HFF-Myc (cell line): ENCODE measurements at regions not wholly inside any gene's neighbourhood (a gene's known extent, or its start where the extent isn't known, plus 50 kb on each side); places are given as distances from the start of the nearest gene placed in this dataset.

Experiments used
- DNase-seq: peaks from one replicate; pipeline ENCODE4 v3.0.0-alpha.2; 2011; ENCODE audit warnings: low read depth; ENCODE audit errors: extremely low read depth
- H3K4me3 ChIP-seq: replicated peaks from 2 replicates; pipeline ENCODE4 v1.5.1; 2011; ENCODE audit warnings: low read depth, mild to moderate bottlenecking, control low read depth, low read length
- TF ChIP-seq, protein P1 (sequence below): IDR thresholded peaks from 2 replicates; pipeline ENCODE4 v1.5.1; 2012; ENCODE audit warnings: mild to moderate bottlenecking, low read depth, low read length, control low read depth; ENCODE audit errors: missing control alignments

DNA sequence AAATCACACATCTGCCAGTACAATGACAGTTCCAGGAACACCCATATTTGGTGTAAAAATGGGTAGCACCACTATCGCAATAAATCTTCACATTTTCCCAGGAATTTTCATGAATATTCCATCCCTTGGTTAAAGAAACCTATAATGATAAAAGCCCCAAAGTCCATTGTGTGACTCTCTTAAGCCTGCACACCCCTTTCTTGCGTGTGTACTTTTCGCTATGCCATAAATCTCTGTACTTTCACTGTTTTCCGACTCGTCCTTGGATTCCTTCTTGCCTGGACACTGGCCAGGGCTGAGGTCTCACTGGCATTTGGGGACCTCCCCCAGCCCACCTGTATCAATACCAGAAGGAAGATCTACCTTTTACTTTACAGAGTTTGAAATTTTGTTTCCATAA, 172.3 kb downstream of the RNF152 start:
- no peak overlapping the region for H3K4me3 ChIP-seq
- no peak for DNase-seq
- TF ChIP-seq, protein P1, sequence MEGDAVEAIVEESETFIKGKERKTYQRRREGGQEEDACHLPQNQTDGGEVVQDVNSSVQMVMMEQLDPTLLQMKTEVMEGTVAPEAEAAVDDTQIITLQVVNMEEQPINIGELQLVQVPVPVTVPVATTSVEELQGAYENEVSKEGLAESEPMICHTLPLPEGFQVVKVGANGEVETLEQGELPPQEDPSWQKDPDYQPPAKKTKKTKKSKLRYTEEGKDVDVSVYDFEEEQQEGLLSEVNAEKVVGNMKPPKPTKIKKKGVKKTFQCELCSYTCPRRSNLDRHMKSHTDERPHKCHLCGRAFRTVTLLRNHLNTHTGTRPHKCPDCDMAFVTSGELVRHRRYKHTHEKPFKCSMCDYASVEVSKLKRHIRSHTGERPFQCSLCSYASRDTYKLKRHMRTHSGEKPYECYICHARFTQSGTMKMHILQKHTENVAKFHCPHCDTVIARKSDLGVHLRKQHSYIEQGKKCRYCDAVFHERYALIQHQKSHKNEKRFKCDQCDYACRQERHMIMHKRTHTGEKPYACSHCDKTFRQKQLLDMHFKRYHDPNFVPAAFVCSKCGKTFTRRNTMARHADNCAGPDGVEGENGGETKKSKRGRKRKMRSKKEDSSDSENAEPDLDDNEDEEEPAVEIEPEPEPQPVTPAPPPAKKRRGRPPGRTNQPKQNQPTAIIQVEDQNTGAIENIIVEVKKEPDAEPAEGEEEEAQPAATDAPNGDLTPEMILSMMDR: no peak

DNA sequence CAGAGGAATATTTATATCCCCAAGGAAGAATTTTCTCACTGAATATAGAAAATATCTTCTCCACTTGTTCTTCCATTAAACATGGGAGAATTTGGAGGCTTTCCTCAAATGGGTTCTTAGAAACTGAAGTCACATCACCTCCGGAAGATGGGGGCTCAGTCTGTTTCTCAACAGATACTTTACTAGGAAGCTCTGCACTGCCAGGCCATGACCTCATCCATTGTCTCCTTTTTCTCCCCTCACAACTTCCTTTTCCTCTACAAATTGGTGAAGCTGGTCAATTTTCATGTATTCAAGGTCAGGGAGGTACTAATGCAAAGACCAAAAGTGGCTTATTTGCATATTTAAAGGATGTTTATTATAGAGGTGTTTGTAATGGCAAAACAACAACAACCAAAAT, 173.1 kb downstream of the RNF152 start:
- H3K4me3 ChIP-seq: no peak overlapping the region
- no peak for DNase-seq
- TF ChIP-seq, protein P1: no peak

GRCh38 chr18:61718944-61719343, 173.9 kb downstream of the RNF152 start:
- DNase-seq: no peak
- TF ChIP-seq, protein P1: no peak
- no peak overlapping the region for H3K4me3 ChIP-seq

DNA sequence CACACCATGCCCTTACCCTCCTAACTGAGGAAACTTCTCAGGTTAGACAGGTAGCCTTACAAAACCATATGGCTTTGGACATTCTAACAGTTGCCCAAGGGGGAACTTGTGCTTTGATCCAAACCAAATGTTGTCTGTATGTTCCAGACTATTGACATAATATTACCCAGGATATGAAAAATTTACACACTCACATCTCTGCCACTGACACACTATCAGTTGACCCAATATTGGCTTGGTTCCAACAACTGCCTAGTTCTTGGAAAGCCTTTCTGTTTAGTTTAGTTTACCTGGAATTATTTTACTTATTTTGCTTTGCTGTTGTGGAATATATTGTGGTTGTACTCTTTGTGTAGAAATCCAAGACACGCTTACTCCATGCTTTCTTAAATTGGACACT, 178.4 kb downstream of the RNF152 start:
- no peak overlapping the region for H3K4me3 ChIP-seq
- TF ChIP-seq, protein P1: no peak
- no peak for DNase-seq

- H3K4me3 ChIP-seq: no peak overlapping the region
- TF ChIP-seq, protein P1: no peak
- no peak for DNase-seq
Measured at GRCh38 chr18:61713502-61713901, 179.3 kb downstream of the RNF152 start.

- no peak overlapping the region for H3K4me3 ChIP-seq
- no peak for DNase-seq
- TF ChIP-seq, protein P1: no peak
Measured at GRCh38 chr18:61710082-61710620, 182.7 kb downstream of the RNF152 start.

- TF ChIP-seq, protein P1: no peak
- no peak overlapping the region for H3K4me3 ChIP-seq
- DNase-seq: no peak
Measured at GRCh38 chr18:61706276-61706915, 186.4 kb downstream of the RNF152 start.
